ENCODE measurements at regions not wholly inside any gene's neighbourhood (a gene's known extent, or its start where the extent isn't known, plus 50 kb on each side); places are given as distances from the start of the nearest gene placed in this dataset.

GRCh38 chr11:95435628-95436353 is 204.8 kb upstream of the SESN3 start:
- H3K27ac ChIP-seq = no peak overlapping the region
- no peak for TF ChIP-seq ZFX (IDR thresholded peaks at IDR 0.05)
- TF ChIP-seq, protein P1, sequence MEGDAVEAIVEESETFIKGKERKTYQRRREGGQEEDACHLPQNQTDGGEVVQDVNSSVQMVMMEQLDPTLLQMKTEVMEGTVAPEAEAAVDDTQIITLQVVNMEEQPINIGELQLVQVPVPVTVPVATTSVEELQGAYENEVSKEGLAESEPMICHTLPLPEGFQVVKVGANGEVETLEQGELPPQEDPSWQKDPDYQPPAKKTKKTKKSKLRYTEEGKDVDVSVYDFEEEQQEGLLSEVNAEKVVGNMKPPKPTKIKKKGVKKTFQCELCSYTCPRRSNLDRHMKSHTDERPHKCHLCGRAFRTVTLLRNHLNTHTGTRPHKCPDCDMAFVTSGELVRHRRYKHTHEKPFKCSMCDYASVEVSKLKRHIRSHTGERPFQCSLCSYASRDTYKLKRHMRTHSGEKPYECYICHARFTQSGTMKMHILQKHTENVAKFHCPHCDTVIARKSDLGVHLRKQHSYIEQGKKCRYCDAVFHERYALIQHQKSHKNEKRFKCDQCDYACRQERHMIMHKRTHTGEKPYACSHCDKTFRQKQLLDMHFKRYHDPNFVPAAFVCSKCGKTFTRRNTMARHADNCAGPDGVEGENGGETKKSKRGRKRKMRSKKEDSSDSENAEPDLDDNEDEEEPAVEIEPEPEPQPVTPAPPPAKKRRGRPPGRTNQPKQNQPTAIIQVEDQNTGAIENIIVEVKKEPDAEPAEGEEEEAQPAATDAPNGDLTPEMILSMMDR (conservative IDR thresholded peaks at IDR 0.05) = no peak

DNA sequence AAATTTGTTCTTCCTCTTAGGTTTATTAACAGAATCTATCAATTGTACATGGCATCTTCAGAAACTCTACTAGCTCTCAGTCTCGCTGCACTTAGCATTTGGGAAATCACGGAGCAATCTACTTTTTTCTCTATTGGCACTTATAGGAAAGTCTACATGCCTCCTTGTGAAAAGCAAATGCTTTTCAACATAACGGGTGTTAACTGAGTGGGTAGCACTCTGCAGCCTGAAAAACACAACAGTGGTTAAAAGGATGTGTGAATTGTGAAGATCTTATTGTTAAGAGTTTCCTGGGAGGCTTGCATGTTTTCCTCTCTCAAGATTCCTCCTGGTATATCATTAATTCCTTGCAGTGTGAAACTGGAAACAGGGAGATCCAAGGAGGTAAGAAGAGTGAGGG is 204.2 kb upstream of the SESN3 start:
- H3K27ac ChIP-seq = no peak overlapping the region
- TF ChIP-seq, protein P1 (conservative IDR thresholded peaks at IDR 0.05) = no peak
- no peak for TF ChIP-seq ZFX (IDR thresholded peaks at IDR 0.05)

DNA sequence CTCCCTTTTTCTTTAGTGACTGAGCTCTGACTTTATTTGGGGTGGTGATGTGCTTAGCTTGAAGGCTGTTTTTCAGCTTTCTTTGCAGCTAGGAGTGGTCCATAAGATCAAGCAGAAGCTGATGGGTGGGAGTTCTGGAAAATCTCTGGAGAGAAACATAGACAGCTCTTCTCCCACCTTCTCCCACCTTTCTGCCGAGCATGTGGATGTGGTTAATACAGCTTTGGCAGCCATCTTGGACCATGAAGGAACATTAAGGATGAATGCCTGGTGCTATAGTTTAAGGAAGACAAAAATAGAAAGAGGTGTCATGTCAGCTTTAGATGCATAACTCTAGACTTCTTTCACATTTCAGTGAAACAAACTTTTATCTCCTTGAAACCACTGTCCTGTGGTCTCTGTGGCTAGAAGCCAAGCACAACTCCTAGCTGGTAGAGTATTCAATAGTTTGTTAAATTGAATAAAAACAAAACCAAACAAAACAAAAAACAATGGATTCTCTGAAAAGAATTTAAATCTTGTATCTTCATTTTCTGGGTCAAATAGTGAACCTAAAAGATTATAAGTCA is 203.6 kb upstream of the SESN3 start:
- no peak overlapping the region for H3K27ac ChIP-seq
- TF ChIP-seq, protein P1 (conservative IDR thresholded peaks at IDR 0.05) = no peak
- no peak for TF ChIP-seq ZFX (IDR thresholded peaks at IDR 0.05)

DNA sequence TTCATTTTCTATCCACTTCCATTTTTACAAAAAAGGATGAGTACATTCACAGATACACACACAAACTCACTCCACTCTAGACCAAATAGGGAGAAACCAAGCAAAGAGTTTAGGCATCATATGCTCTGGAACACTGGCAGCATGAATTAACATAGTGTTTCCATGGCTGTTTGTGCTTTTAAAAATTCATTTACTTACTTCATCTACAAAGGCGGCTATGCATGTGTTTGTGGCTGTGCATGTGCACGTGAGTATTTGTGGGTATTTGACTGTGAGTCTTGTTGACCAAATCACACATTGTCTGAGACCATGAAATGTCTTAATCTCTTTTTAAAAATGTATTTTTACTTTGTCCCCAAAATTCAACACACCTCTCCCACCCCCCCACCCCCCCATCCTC is 203.0 kb upstream of the SESN3 start:
- TF ChIP-seq, protein P1 (conservative IDR thresholded peaks at IDR 0.05) = no peak
- TF ChIP-seq ZFX (IDR thresholded peaks at IDR 0.05) = no peak
- H3K27ac ChIP-seq = no peak overlapping the region

- no peak for TF ChIP-seq ZFX (IDR thresholded peaks at IDR 0.05)
- TF ChIP-seq, protein P1 (conservative IDR thresholded peaks at IDR 0.05) = no peak
- H3K27ac ChIP-seq = no peak overlapping the region
Measured at GRCh38 chr11:95432714-95433503, 201.9 kb upstream of the SESN3 start.

DNA sequence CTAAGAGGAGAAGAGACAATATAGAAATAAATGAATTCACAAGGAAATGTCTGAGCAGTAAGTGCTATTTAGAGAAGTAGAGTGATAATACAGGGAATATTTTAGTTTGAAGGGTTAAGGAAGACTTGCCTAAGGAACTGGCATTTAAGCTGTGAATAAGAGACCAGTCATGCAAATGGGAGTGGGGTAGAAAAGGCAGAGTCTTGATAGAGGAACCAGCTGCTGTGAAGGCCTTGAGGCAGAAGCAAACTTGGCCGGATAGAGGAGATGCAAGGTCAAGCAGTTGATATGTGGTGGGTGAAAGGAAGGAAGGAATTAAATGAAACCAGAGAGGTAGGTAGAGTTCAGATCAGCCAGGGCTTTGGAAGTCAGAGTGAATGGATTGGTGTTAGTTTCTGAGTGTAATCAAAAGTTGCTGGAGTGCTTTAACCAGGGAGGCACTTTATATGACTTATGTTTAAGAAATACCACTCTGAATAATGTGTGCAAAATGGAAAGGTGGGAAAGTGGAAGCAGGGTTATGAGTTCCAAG is 198.4 kb upstream of the SESN3 start:
- TF ChIP-seq ZFX (IDR thresholded peaks at IDR 0.05) = no peak
- TF ChIP-seq, protein P1 (conservative IDR thresholded peaks at IDR 0.05) = no peak
- H3K27ac ChIP-seq = no peak overlapping the region

Measured in C4-2B (cell line).